ENCODE measurements at regions not wholly inside any gene's neighbourhood (a gene's known extent, or its start where the extent isn't known, plus 50 kb on each side); places are given as distances from the start of the nearest gene placed in this dataset.

DNA sequence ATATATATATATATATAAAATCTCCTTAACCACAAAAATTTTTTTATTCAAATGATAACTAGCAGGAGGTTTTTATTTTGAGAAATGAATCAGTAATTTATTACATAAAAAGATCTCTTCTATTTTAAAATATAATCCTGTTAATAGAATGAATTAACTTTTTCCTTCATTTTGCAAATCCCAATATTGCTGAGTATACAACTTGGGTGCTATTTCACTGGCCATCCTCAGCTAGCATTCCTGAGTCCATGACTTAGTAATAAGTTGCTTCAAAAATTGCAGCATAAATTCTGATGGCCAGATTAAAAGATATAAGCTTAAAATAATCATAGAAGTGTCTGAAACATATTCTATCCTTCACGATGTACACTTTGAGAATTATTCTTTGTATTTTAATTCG lies 155.6 kb downstream of the FSIP2 start:
- TF ChIP-seq, protein P1, sequence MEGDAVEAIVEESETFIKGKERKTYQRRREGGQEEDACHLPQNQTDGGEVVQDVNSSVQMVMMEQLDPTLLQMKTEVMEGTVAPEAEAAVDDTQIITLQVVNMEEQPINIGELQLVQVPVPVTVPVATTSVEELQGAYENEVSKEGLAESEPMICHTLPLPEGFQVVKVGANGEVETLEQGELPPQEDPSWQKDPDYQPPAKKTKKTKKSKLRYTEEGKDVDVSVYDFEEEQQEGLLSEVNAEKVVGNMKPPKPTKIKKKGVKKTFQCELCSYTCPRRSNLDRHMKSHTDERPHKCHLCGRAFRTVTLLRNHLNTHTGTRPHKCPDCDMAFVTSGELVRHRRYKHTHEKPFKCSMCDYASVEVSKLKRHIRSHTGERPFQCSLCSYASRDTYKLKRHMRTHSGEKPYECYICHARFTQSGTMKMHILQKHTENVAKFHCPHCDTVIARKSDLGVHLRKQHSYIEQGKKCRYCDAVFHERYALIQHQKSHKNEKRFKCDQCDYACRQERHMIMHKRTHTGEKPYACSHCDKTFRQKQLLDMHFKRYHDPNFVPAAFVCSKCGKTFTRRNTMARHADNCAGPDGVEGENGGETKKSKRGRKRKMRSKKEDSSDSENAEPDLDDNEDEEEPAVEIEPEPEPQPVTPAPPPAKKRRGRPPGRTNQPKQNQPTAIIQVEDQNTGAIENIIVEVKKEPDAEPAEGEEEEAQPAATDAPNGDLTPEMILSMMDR (IDR thresholded peaks at IDR 0.05; ENCODE audit: low read depth, low read length) = no peak
- TF ChIP-seq MAX (IDR thresholded peaks at IDR 0.05; ENCODE audit: low read depth, low read length) = no peak
- TF ChIP-seq POLR2A (IDR thresholded peaks at IDR 0.05; ENCODE audit: extremely low read depth, insufficient read length) = no peak
